Stimulated activated CD8-positive, alpha-beta memory T cell treated with anti-CD3 and anti-CD28 coated beads, Interleukin-12 subunit alpha, Interleukin-12 subunit beta, amount 100 ng/mL, for 4 hours (primary cell): ENCODE measurements at regions not wholly inside any gene's neighbourhood (a gene's known extent, or its start where the extent isn't known, plus 50 kb on each side); places are given as distances from the start of the nearest gene placed in this dataset.
"Not testable (repeated sequence)": the region's sequence is repeated elsewhere in the genome, so short reads cannot be mapped to it uniquely, and the experiment has no call there.

Source experiments
- DNase-seq: peaks from one replicate; pipeline ENCODE4 v3.0.0-alpha.2; 2020; ENCODE audit warnings: low read depth

DNA sequence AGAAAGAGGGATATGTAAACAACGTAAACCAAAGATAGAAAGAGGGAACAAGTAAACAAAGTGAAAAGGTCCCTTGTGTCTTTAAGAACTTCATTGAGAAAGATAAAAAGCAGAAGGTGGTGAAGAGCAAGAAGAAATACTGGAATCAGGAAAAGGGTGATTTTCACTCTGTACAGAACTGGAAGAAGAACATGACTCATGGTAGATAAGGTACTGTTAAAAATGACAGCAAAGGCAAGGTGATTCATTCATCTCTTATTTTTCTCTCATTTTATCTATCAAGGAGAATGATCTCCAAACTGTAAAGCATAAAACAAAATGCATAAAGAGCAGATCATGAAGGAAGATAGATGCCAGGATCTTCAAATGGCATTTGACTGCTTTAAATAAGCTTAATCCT is 724.6 kb upstream of the CELF4 start:
- DNase-seq: no peak

DNA sequence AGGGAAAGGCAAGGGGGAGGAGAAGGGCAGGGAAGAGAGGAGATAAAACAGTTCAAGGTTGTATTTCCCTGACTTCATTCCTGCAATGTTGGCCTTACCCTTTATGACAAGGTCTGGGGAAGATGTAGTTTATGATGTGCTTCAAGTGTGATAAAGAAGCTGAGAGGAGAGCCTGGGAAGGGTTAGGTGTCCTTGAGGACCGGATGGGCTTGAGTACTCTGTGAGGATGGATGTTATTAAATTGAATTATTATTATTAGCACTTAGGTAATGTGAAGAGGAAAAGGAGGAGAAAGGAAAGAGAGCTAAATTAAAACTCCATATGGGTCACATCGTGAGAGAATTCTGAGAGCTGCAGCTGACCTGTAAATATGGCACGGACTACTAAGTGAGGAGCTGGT is 719.4 kb upstream of the CELF4 start:
- no peak for DNase-seq

DNA sequence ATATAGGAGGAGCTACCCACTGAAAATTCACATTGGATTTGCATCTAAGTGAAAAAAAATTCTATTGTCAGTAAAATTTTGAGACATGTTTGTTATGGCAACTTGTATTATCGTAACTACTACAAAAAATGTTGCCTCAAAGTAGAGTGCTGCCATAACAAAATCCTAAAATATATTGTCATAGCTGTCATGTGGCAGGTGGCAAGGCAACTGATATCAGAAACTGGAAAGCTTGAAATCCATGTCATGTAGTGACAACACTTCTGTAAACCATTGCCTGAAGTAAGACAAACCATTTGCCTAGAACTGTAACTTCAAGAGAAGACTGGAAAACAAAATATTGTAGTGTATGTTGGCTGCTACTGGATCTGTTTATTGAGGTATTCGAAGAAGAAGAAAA is 697.5 kb upstream of the CELF4 start:
- DNase-seq: no peak

DNA sequence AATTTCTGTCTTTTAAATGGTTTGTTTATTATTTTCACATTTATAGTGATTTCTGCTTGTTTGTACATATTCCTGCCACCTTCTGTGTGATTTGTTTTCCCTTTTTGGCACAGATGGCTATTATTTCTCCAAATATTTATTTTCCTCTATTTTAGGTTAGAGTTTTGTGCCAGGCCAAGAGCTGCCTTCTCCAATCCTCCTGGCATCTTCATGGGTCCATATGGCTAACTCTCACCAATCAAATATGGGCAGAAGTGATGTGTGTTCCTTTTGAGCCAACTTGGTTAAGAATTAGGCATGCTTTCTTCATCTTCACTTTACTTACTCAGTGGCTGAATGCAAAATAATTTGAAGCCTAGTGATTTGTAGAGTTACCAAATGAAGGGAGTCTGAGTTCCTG is 697.1 kb upstream of the CELF4 start:
- DNase-seq: no peak

DNA sequence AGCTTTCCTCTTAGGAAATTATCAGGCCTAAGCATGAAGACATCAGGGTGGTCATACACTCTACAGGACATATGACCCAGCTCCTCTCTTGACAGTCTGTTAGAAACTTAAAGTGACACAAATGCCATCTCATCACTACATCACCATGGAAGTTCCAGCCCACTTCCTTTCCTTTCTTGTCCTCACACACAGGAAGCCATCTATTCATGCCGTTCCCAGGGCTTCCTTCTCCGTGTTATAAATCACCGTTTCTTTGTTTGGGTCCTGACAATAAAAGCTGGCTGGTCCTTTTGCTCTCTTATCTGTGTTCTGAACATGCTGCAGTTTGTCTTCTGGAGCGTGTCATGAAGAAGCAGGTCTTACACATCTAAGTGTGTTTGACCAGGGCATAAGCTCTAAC is 692.1 kb upstream of the CELF4 start:
- no peak for DNase-seq

DNA sequence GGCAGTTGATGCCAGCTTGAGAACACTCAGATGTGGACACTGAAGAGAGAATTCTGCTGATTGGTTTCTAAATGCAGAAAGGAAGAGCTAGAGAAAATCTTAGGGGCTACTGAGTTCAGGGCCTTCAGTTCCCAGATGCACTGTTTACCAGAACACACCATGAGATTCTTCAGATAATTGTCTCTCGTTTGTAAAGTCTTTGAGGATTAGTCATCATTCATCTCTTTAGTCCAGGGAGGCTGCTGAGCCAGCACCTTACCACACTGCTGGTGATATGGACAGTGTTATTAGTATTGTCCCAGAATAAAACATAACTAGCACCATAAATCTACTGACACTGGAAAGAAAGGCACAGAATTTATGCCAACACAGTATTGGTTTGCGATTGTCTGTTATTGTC is 690.8 kb upstream of the CELF4 start:
- DNase-seq: no peak

DNA sequence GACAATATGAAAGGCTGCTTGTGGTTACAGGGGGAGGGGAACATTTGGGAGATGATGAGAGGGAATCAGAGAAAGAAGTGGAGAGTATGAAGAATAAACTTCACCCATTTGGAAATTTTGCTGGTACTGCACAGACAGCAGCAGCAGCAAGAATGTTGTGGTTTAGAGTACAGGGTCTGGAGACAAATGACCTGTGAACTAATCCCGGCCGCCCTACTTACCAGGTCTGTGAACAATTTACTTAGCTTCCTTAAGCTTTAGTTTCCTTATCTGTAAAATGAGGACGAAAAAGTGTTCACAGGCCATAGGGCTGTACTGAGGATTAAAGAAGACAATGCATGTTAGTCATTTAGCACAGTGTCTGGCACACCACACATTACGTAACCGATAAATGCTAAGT is 685.4 kb upstream of the CELF4 start:
- no peak for DNase-seq

DNA sequence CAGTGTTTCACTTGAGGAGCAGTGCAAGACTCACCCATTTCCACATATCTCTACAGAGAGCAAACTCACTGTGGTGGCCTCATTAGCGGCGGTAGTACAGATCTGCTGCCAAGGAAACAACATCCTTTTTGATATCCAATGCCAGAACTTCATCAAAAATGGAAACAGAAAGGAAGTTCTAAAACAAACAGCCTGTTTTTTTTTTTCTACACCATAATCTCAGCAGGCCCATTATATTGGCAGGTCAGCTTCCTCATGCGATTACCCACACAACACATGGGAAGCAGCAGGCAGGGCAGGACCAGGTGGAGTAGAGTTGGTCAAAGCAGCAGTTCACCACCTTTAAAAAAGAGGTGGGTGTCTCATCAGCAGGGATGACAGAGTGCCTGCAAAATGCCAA is 678.9 kb upstream of the CELF4 start:
- DNase-seq: no peak

DNA sequence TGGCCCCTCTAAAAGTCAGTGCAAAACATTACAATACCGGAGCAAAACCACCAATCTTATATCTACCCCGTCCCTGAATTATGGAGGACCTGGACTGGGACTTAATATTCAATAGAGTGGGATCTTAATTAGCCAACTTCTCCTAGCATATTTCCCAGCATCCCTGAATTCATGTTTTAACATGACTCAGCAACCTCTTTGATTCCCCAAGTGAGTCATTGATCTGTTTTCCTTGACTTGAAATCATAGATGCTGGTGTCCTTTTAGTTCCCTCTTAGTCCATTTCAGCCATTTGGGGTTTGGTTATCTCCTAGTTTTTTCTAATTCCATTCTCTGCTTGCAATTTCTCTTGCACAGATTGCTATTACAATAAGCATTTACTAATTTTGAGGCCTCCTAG is 677.7 kb upstream of the CELF4 start:
- no peak for DNase-seq

DNA sequence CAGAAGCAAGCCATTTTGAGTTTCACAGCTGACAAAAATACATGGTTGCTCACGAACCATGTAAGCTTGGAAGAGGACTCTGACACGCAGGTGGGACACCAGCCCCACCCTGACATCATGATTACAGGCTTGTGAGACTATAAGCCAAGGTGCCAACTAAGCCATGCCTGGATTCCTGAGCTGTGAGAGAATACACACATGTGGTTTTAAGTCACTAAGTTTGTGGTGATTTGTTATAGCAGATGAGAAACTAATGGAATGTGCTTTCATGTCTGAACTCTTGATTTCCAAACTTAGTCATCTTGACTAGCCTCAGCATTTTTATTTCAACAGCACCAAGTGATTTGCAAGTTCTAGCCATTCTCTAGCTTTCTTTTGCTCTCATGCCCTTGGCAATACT is 676.1 kb upstream of the CELF4 start:
- no peak for DNase-seq

DNA sequence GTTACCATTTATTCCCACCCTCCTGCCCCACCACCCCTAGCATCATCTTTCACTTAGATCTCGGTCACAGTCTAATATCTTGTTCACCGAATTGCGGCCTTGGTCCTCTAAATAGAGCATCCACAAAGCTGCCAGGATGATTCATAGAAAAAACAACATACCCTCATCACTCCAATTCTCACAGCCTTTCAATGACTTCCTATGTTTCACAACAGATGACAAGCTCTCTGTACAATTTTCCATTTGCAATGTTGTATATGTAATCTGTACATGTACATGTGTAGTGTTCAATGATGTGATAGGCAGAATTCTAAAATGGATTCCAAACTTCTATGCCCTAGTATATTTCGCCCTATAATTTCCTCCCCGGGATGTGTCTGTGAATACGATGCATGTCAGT is 675.6 kb upstream of the CELF4 start:
- DNase-seq: no peak

DNA sequence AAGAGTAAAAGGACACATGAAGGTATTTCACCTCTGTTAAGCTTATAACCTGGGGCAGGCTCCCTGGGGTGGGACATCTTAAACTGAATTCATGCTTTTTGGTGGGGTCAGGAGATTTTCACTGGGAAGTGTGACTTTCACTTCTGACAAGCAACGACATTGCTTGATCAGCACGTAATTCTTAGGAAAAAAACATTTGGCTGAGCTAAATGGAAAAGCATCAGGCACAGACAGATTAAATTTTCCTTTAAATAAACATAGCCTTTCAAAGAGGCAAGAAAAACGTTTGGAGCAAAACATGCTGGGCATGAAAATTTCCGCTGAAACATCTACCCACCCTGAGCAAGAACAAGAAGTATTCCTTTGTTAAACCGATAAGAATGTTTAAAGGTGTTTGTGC is 674.0 kb upstream of the CELF4 start:
- DNase-seq: no peak

DNA sequence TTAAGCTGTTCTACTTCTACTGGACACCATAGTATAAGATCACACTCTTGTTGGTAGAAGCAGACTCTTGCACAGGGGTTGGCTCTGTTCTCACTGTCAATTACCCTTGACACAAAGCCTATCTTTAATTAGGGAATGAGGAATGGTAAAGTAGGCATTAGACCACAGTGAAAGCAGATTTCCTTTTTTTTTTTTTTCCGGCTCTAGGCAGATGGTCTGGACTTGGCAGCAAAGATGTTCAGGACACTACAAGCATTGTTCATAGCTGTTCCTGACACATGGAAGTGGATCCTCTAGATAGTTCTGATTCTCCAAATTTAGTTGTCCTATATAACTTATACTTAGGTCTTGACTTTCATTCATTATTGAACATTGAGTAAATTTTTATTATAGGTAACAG is 672.2 kb upstream of the CELF4 start:
- DNase-seq: no peak

DNA sequence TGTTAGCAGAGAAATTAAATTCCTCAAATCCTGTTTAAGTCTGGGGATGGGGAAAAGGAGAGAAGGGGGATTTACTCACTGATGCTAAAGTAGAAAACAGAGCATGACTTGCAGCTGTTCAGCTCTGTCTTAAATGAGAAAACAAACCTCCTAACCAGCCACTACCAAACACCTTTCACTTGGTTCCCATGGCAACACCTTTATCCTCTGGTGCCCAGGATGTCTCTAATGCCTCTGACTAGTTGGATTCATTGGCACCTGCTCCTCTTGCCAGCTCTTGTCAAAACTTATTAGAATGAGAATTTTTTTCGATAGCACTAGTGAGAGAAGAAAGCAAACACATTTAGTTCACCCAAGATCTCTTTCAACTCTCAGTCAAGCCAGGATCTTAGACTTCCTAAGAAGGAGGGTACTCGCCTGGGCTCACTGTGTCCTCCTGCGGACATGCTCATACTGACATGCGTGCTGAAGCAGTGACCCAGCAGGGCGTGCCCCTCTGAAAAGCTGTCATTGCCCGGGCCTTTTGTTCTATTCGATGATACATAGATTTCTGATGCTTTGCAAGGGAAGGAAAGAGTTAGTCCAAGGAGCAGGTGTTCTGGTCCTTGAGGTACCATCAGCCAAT is 656.0 kb upstream of the CELF4 start:
- no peak for DNase-seq

DNA sequence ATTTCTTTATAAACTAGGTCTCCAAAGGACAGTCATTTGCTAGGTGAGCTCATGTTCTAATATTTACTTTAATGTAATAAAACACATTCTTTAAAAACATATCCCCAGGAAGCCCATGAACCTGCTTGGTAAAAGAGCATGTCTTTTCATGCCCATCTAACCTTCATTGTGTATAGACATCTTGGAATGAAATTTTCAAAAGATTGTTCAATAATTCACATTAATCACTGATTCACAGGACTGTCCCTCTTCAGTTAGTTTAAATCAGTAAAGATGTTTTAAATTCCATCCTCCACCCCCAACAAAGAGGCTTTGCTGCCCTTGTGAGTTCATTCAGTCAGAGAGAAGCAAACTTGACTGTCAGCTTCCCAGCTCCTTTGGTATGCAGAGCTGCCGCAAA is 633.4 kb upstream of the CELF4 start:
- DNase-seq: no peak

DNA sequence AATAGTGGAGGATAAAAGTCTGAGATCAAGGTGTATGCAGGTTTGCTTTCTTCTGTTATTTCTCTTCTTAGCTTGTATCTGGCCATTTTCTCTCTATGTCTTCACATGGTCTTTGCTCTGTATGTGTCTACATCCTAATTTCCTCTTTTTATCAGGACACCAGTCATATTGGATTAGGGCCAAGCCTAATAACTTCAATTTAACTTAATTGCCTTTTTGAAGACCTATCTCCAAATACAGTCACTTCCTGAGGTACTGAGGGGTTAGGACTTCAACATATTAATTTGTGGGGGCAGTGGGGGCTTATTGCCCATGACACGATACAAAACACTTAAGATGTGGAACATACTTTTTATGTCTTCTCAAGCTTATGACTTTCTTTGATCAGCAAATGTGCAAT is 632.9 kb upstream of the CELF4 start:
- no peak for DNase-seq

DNA sequence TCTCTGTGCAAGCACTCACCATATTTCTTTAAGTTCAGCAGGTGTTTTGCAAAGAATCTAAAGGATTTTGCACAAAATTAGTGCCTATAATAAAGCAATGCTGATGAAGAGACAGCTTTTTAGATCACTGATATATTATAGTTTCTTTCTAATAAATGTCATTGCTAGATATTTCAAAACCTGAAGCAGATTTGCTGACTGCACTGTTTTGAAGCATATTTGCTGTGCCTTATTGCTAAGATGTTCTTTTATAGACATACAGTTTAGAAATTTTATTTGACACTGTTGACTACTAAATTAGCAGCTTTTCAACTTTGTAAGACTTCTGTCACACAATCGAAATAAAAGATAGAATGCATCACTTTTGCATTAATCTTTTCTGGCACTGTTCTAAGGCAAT is 620.9 kb upstream of the CELF4 start:
- no peak for DNase-seq

DNA sequence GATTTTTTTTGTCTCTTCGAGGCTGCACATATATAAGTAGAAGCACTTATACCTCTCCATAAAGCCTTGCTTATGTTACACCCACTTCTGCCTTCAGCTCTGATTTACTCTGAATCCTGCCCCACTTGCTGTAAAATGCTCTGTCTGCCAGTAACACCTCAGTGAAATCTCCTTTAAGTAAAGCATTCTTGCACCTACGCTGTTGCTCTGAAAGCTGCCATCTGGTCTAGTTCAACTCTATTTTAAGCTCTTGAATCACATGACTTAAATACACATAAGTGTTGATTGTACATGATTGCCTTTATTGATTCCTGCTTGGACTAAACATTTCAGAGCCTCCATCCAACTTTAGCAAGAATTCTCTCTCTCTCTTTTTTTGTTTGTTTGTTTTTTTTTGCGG is 609.0 kb upstream of the CELF4 start:
- DNase-seq: no peak

DNA sequence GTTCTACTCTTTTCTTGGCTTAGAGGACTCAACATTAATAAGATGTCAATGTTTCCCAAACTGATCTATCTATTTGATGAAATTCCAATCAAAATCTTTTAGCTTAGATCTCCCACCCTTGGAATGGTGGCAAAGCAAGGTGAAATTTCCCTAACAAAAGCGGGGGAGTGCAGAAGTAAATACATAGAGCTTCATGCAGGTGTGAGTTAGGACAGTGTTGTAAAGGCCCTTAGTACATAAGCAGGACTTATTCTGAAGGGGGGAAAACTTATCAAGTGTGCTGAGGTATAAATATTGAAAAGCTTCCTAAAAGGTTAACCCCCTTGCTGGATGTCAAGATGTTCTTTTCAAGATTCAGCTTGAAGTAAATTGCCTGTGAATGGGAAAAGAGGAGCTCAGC is 608.6 kb upstream of the CELF4 start:
- DNase-seq: no peak

DNA sequence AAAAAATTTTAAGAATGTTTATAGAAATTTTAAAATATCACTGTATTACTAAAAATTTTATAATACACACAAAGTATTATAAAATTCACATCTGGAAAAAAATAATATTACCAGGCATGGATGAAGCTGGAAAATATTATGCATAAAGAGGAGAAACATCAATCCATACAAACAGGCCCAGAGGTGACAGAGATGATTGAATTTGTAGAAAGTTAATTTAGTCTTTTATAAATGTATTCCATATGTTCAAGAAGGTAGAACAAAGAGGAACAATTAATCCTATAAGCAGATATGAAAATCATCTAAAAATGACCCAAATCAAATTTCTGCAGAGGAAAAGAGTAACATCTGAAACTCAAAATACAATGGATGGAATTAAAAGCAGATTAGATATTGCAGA is 605.2 kb upstream of the CELF4 start:
- no peak for DNase-seq

DNA sequence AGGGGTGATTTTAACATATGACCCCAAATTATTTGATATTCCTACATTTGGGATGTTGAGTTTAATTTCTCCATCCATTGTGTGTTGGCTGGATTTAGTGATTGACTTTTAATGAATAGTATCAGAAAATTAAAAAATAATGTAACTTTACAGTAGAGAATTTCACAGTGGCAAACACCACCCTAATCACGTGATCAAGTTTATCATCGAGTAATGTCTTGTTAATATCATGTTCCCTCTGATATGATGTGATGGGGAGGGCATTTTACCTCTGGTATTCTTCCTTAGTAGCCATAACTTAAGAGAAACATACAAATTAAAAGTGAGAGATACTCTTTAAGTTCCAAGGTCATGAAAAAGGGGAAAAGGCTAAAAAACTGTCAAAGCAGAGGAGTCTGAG is 602.0 kb upstream of the CELF4 start:
- no peak for DNase-seq

DNA sequence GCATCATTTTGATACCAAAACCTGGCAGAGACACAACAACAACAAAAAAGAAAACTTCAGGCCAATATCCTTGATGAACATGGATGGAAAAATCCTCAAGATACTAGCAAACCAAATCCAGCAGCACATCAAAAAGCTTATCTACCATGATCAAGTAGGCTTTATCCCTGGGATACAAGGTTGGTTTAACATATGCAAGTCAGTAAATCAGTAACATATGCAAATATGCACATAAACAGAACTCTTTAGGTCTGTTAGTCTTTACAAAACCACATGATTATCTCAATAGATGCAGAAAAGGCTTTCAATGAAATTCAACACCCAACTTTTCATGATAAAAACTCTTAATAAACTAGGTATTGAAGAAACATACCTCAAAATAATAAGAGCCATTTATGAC is 587.5 kb upstream of the CELF4 start:
- not testable (repeated sequence) for DNase-seq

DNA sequence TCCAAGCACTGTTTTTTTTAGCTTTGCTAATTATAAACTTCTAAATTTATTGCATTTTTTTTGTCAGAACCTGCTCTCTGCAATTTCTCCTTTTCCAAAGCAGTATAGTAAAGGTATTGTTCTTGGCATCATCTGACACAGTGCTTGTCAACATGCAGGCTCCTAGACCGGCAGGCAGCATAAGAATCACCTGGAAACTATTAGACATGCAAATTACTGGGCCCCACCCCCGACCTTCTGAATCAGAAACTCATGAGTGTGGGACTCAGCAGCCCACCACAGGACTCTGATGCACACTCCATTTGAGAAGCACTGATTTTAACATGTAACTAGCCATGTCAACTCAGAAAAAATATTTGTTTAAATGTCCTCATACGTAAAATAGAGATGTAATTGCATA is 551.1 kb upstream of the CELF4 start:
- no peak for DNase-seq

DNA sequence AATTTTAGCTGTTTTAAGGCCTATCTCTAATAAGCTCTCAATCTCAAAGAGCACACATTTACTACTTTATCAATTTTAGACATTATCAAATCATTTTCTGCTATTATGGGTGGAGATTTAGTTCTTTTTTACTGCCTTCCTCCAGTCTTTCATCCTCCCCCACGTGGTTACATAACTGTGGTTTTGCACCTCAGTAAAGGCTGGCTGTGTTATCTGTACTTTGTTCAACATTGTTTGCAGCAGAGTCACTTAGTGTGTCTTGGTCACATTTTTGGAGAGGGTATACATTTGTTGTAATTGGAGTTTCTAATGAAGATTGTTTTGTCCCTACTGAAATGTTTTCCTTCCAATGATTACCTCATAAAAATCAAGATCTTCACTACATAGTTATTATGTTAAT is 549.6 kb upstream of the CELF4 start:
- no peak for DNase-seq

DNA sequence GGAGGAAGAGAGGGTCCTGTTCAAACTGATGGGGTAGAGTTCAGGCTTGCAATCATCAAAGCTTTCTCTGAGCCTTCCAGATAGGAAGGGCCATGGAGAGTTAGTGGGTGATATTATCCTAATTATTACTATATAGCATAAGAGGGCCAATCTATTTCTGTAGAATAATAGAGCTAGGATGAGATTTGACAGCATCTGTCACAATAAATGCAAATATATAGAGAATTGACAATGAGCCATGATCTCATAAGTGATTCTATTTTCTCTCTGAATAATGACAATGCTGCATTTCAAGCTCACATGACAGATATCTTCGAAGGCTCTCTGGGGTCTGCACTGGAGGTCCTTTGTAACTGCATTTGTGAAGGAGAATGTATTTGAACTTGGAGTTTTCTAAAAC is 521.9 kb upstream of the CELF4 start:
- DNase-seq: no peak
